Suppressor macrophage treated with lipopolysaccharide for 1 hour (primary cell): ENCODE measurements at regions not wholly inside any gene's neighbourhood (a gene's known extent, or its start where the extent isn't known, plus 50 kb on each side); places are given as distances from the start of the nearest gene placed in this dataset.

Experiments
- DNase-seq, 3 donors: peaks; one replicate each; pipeline ENCODE4 v3.0.0-alpha.2; 2020 to 2022

- DNase-seq, result no peak
These were observed 100.5 kb upstream of the MGAT5 start for GRCh38 chr2:134153294-134153880.

- DNase-seq, result peak; percentile 66 to 74 (median 71)
These were observed 99.6 kb upstream of the MGAT5 start for GRCh38 chr2:134154246-134154645.

GRCh38 chr2:134155134-134155533 is 98.7 kb upstream of the MGAT5 start:
- DNase-seq, result peak; percentile 45 to 51 (median 51)

GRCh38 chr2:134158295-134158694 is 95.6 kb upstream of the MGAT5 start:
- no peak for DNase-seq

- peak in 2 of 3 donors; percentile 27 to 47 for DNase-seq
These were observed 92.7 kb upstream of the MGAT5 start for GRCh38 chr2:134161170-134161547.

GRCh38 chr2:134163336-134163735 is 90.5 kb upstream of the MGAT5 start:
- no peak for DNase-seq

GRCh38 chr2:134164306-134164705 is 89.6 kb upstream of the MGAT5 start:
- DNase-seq, result no peak

- peak; percentile 25 to 35 (median 27) for DNase-seq
These were observed 86.9 kb upstream of the MGAT5 start for GRCh38 chr2:134167015-134167414.

- no peak for DNase-seq
These were observed 84.1 kb upstream of the MGAT5 start for GRCh38 chr2:134169788-134170187.

GRCh38 chr2:134170294-134170693 is 83.6 kb upstream of the MGAT5 start:
- DNase-seq, result no peak

GRCh38 chr2:134170700-134171099 is 83.2 kb upstream of the MGAT5 start:
- DNase-seq, result no peak

- DNase-seq, result no peak
These were observed 80.4 kb upstream of the MGAT5 start for GRCh38 chr2:134173338-134174016.

- DNase-seq, result no peak
These were observed 79.2 kb upstream of the MGAT5 start for GRCh38 chr2:134174711-134175110.

GRCh38 chr2:134175834-134176233 is 78.0 kb upstream of the MGAT5 start:
- no peak for DNase-seq

- no peak for DNase-seq
These were observed 76.4 kb upstream of the MGAT5 start for GRCh38 chr2:134177351-134177931.

- DNase-seq, result peak; percentile 29 to 50 (median 32)
These were observed 75.6 kb upstream of the MGAT5 start for GRCh38 chr2:134178138-134178877.

GRCh38 chr2:134181219-134181618 is 72.7 kb upstream of the MGAT5 start:
- DNase-seq, result no peak

GRCh38 chr2:134183679-134184078 is 70.2 kb upstream of the MGAT5 start:
- DNase-seq, result no peak

- DNase-seq, result no peak
These were observed 68.2 kb upstream of the MGAT5 start for GRCh38 chr2:134185639-134186038.

GRCh38 chr2:134189009-134189720 is 64.7 kb upstream of the MGAT5 start:
- DNase-seq, result peak; percentile 37 to 61 (median 60)

GRCh38 chr2:134190062-134190806 is 63.6 kb upstream of the MGAT5 start:
- DNase-seq, result no peak

GRCh38 chr2:134190807-134191203 is 63.1 kb upstream of the MGAT5 start:
- DNase-seq, result no peak
